A673 (cell line): ENCODE measurements at regions not wholly inside any gene's neighbourhood (a gene's known extent, or its start where the extent isn't known, plus 50 kb on each side); places are given as distances from the start of the nearest gene placed in this dataset.

Source experiments
- BruUV-seq: library from RNA; stranded (reverse); fragments of 400-500 nt; replicated peaks from 2 replicates; lab custom pipeline; 2021; lab: Mats Ljungman, UMichigan
- CTCF ChIA-PET: fragments of 300-600 bp; sonication (Branson Sonifier 250); formaldehyde crosslinking; loops from one replicate; lab custom pipeline; 2022; ENCODE audit warnings: antibody characterized with exemption; lab: Charles Lee
- POLR2A ChIA-PET: fragments of 300-600 bp; sonication (Branson Sonifier 250); formaldehyde crosslinking; loops from one replicate; lab custom pipeline; 2022; ENCODE audit warnings: antibody characterized with exemption; ENCODE audit not compliant: low non-redundant PET; lab: Charles Lee
- DNase-seq: peaks from one replicate; pipeline ENCODE4 v3.0.0-alpha.2; 2015; ENCODE audit warnings: low spot score
- H3K27ac ChIP-seq: fragments of 200-600 bp; sonication (generic); 2 replicates; pipeline ENCODE4 v1.5.1; 2016; ENCODE audit warnings: mixed run types, low read depth, mild to moderate bottlenecking, mixed read lengths, antibody characterized with exemption, low read length; ENCODE audit not compliant: poor library complexity, severe bottlenecking
- H3K27me3 ChIP-seq: fragments of 200-600 bp; sonication (generic); replicated peaks from 2 replicates; pipeline ENCODE4 v1.6.1; 2017; ENCODE audit warnings: mixed run types, low read depth, mild to moderate bottlenecking, mixed read lengths, antibody characterized with exemption, low read length; ENCODE audit not compliant: insufficient read depth, poor library complexity
- H3K36me3 ChIP-seq: fragments of 200-600 bp; sonication (generic); 2 replicates; pipeline ENCODE4 v1.6.1; 2016; ENCODE audit warnings: mixed run types, mild to moderate bottlenecking, mixed read lengths, antibody characterized with exemption, low read length; ENCODE audit not compliant: insufficient read depth, poor library complexity, severe bottlenecking
- H3K4me1 ChIP-seq: fragments of 200-600 bp; sonication (generic); 2 replicates; pipeline ENCODE4 v1.6.1; 2017; ENCODE audit warnings: mixed run types, mild to moderate bottlenecking, mixed read lengths, antibody characterized with exemption, low read length; ENCODE audit not compliant: insufficient read depth, poor library complexity, severe bottlenecking
- H3K4me3 ChIP-seq: fragments of 200-600 bp; sonication (generic); 2 replicates; pipeline ENCODE4 v1.5.1; 2016; ENCODE audit warnings: low read depth, mixed run types, mild to moderate bottlenecking, mixed read lengths, low read length; ENCODE audit not compliant: poor library complexity, severe bottlenecking
- H3K9me3 ChIP-seq: fragments of 200-600 bp; sonication (generic); 2 replicates; pipeline ENCODE4 v1.6.1; 2016; ENCODE audit warnings: mixed run types, low read depth, mild to moderate bottlenecking, mixed read lengths, antibody characterized with exemption, low read length; ENCODE audit not compliant: poor library complexity, severe bottlenecking
- EZH2 ChIP-seq: fragments of 200-600 bp; sonication (generic); IDR thresholded peaks from 2 replicates; pipeline ENCODE4 v1.6.1; 2017; ENCODE audit warnings: borderline replicate concordance, low read depth, mild to moderate bottlenecking, mixed read lengths, antibody characterized with exemption, low read length; ENCODE audit not compliant: poor library complexity, severe bottlenecking
- intact Hi-C: fragments of 100-400 bp; cut with micrococcal nuclease; formaldehyde crosslinking; loops from one replicate; pipeline ENCODE4 v1.10.0; 2022; ENCODE audit not compliant: unreplicated experiment
- TF ChIP-seq, protein P1 (sequence below): fragments of 300-800, 200-600 bp; sonication (generic); conservative IDR thresholded peaks from 2 replicates; pipeline ENCODE4 v1.5.1; 2017; ENCODE audit warnings: low read depth, mild to moderate bottlenecking, antibody characterized with exemption, low read length, moderate library complexity, mixed read lengths

DNA sequence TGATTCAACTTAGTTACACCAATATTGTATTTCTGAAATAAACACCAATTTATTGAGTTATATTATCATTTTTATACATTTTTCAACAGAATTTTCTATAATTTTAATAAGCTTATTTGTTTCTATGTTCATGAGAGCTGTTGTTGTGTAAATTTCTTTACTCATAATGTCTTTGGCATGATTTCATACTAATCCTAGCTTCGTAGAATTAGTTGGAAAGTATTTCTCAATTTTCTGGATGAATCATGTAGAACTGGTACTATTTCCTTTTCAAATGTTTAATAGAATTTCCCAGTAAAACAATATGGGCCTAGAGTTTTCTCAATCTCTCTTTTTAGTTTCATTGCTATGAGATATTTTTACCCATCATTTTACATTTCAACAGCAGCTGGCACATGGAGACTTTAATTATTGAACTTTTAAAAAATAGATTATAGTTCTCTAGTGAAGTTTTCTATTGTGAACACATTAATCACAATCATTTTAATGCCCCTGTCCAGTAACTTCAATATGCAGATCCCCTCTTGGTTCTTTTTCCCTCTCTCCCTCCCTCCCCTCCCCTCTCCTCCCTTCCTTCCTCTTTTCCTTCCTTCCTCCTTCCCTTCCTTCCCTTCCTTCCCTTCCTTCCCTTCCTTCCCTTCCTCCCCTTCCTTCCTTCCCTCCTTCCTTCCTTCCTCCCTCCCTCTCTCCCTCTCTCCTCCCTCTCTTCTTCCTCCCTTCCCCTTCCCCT lies 1357.1 kb downstream of the ZPLD1 start:
- intact Hi-C loops, result no loop called here
- no TSS peak for BruUV-seq
- no peak overlapping the region for H3K4me3 ChIP-seq
- H3K27me3 ChIP-seq, result no peaks in the 10 kb centered on the region
- H3K27ac ChIP-seq, result no peak overlapping the region
- H3K9me3 ChIP-seq, result no peaks in the 10 kb centered on the region
- no peak for DNase-seq
- TF ChIP-seq, protein P1, sequence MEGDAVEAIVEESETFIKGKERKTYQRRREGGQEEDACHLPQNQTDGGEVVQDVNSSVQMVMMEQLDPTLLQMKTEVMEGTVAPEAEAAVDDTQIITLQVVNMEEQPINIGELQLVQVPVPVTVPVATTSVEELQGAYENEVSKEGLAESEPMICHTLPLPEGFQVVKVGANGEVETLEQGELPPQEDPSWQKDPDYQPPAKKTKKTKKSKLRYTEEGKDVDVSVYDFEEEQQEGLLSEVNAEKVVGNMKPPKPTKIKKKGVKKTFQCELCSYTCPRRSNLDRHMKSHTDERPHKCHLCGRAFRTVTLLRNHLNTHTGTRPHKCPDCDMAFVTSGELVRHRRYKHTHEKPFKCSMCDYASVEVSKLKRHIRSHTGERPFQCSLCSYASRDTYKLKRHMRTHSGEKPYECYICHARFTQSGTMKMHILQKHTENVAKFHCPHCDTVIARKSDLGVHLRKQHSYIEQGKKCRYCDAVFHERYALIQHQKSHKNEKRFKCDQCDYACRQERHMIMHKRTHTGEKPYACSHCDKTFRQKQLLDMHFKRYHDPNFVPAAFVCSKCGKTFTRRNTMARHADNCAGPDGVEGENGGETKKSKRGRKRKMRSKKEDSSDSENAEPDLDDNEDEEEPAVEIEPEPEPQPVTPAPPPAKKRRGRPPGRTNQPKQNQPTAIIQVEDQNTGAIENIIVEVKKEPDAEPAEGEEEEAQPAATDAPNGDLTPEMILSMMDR, result no peak
- TF ChIP-seq EZH2, result no peak
- CTCF ChIA-PET, result no interaction called here
- H3K4me1 ChIP-seq, result peaks cover 9% of the 10 kb centered on the region
- H3K36me3 ChIP-seq, result no peaks in the 10 kb centered on the region
- POLR2A ChIA-PET, result no interaction called here

GRCh38 chr3:103794656-103795055 lies 1359.8 kb downstream of the ZPLD1 start:
- H3K36me3 ChIP-seq, result no peaks in the 10 kb centered on the region
- ChIA-PET CTCF (no interaction called here), POLR2A (no interaction called here)
- H3K4me1 ChIP-seq, result peaks cover 9% of the 10 kb centered on the region
- intact Hi-C loops, result no loop called here
- no peak overlapping the region for H3K4me3 ChIP-seq
- DNase-seq, result peak; percentile 64
- TF ChIP-seq, protein P1, result peak; percentile 67
- TF ChIP-seq EZH2, result no peak
- no peaks in the 10 kb centered on the region for H3K9me3 ChIP-seq
- no TSS peak for BruUV-seq
- no peaks in the 10 kb centered on the region for H3K27me3 ChIP-seq
- no peak overlapping the region for H3K27ac ChIP-seq

- H3K4me3 ChIP-seq, result no peak overlapping the region
Measured at GRCh38 chr3:103796068-103796467, 1361.3 kb downstream of the ZPLD1 start.

More at GRCh38 chr3:103796068-103796467, 1361.3 kb downstream of the ZPLD1 start:
- Histone ChIP-seq H3K36me3 (no peaks in the 10 kb centered on the region), H3K4me1 (peaks cover 9% of the 10 kb centered on the region), H3K9me3 (no peaks in the 10 kb centered on the region), H3K27me3 (no peaks in the 10 kb centered on the region), H3K27ac (no peak overlapping the region)
- CTCF ChIA-PET, result no interaction called here
- TF ChIP-seq, protein P1, result no peak
- no peak for TF ChIP-seq EZH2
- intact Hi-C loops, result no loop called here
- no peak for DNase-seq
- no TSS peak for BruUV-seq
- POLR2A ChIA-PET, result no interaction called here
